T47D (cell line): ENCODE measurements at regions not wholly inside any gene's neighbourhood (a gene's known extent, or its start where the extent isn't known, plus 50 kb on each side); places are given as distances from the start of the nearest gene placed in this dataset.
"Not testable (repeated sequence)": the region's sequence is repeated elsewhere in the genome, so short reads cannot be mapped to it uniquely, and the experiment has no call there.

Experiments
- DNase-seq, 2 experiments: peaks; one replicate each; pipeline versions ENCODE4 v3.0.0 to v3.0.0-alpha.2; 2011 to 2012; ENCODE audit warnings: low read depth in 1 of 2, low spot score in 1 of 2
- JUND ChIP-seq: IDR thresholded peaks from 2 replicates; pipeline ENCODE4 v1.6.1; 2012; ENCODE audit warnings: low read depth
- in situ Hi-C: cut with HindIII; loops from 2 replicates; pipeline ENCODE4 v1.10.0; 2016; ENCODE audit warnings: low sequenced_read_pairs, low pct_unique_long_range_greater_than_20kb

DNA sequence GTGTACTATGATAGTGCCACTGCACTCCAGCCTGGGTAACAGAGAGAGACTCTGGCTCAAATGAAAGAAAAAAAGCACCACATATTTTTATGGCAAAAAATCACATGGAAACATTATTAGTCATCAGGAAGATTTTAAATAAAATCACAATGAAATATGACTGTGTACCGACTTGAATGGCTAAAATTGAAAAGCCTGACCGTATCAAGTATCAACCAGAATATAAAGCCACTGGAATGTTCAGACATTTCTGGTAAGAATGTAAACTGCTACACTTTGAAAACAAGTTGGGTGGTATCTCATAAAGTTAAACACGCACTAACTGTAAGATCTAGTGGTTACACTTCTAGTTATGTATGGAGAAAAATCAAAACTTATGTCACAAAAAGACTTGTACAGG lies 306.7 kb upstream of the MBL2 start:
- DNase-seq = no peak
- in situ Hi-C loops = no loop called here
- no peak for TF ChIP-seq JUND

DNA sequence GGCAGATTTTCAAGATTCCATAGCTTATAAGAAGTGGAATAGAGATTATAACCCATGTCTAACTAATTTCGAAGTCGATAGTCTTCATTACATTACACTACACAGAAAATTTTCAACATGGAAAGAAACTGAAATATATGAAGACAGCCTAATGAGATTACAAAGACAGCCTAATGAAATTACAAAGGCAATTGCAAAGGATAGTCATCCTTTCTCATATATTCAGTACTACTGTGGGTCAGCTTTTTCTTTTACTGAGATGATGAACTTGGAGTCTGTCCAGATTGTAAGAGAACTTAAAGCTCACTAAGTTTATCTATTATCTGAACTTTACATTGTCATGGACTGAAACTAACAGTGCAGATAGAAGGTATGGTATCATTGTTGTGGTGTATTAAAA lies 304.4 kb upstream of the MBL2 start:
- in situ Hi-C loops = no loop called here
- TF ChIP-seq JUND = no peak
- no peak for DNase-seq

DNA sequence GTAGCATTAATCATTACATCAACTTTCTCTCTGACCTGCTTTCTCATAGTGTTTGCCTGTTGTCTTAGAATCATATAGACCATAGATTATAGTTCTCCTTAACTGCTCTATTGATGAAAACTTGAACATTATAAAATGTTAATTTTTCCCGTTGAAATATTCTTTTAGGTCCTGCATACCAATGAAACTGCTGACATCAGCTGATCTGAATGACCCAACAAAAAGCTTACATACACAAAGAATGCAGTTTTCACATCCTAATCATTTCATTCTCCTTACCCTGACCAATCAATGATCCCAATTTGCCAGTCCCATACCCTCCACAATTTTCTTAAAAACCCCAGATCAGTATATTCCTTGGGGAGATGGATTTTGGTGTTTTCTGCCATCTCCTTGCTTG lies 302.9 kb upstream of the MBL2 start:
- no peak for DNase-seq
- in situ Hi-C loops = no loop called here
- no peak for TF ChIP-seq JUND

DNA sequence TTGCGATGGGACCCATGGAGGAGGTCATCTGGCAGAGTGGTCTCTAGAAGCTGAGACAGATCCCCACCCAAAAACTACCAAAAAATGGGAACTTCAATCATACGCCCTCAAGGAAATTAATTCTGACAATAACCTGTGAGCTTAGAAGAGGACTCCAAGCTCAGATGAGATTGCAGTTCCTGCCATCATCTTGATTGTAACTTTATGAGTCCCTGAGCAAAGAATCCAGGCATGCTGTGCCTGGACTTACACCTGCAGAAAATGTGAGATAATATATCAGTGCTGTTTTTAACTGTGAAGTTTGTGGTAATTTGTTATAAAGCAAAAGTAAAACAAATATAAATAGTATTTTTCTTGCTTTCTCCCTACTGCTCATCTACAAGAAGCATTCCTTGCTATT lies 299.6 kb upstream of the MBL2 start:
- no peak for TF ChIP-seq JUND
- no peak for DNase-seq
- in situ Hi-C loops = no loop called here

DNA sequence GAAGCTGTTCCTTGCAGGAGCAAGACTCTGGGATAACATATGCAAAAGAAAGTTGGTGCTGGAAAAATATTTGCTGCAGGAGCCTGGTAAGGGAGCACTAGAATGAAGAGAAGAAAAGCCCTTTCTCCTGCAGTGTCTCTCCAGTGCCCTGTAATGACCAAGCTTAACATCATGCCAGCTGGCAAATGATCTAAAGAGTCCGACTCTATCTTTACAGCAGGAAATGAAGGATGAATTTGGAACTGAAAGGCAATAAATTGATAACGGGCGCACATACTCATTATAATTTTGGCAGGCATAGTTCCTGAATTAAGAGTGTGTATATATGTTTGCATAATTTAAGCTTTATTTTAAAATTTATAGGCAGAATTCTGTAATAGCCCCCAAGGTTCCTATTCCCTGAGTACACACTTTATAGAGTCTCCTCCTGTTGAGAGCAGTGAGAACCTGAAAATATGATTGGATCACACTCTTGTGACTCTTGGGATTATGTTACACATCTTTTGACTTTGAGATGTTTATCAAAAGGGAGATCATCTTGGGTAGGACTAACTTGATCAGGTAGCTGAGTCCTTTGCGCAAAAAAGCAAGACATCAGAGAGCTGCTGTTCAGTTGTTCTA lies 299.0 kb upstream of the MBL2 start:
- in situ Hi-C loops = no loop called here
- no peak for DNase-seq

DNA sequence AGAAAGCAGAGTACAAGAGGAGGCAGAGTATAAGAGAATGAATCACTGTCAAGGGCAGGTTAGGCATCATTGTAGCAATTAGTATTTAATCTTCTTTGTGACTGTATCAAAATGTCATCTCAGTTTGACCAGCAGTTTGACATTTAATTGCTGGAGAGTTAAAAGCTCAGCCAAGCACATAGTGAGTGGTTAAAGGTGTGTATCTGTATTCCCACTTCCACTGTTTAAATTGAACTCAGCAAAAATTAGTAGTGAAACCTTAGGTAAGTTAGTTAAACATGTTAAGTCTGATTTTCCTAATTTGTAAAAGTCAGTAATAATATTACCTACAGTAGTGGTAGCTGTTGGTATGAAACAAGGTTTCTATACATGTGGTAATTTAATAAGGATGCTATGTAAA lies 296.4 kb upstream of the MBL2 start:
- in situ Hi-C loops = no loop called here
- no peak for TF ChIP-seq JUND
- no peak for DNase-seq

More for the DNA sequence above, 299.0 kb upstream of the MBL2 start:
- no peak for TF ChIP-seq JUND

DNA sequence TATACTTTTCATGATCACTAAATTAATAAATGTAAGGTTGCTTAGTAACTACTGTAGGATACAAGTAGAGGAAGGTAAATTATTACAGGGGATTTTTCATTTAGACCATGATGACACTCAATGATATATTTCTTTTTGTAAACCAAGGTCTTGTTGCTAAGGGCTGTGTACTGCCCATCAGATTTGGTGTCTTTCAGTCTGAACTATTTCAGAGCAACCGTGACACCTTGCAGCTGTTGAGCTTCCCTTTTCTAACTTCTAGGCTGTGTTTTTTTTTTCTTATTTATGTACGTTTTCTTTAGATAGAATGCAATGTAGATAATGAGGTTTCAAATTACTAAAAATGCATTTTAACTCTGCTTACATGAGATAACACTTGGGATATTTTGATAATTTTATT lies 292.0 kb upstream of the MBL2 start:
- in situ Hi-C loops = no loop called here
- no peak for DNase-seq
- TF ChIP-seq JUND = no peak

DNA sequence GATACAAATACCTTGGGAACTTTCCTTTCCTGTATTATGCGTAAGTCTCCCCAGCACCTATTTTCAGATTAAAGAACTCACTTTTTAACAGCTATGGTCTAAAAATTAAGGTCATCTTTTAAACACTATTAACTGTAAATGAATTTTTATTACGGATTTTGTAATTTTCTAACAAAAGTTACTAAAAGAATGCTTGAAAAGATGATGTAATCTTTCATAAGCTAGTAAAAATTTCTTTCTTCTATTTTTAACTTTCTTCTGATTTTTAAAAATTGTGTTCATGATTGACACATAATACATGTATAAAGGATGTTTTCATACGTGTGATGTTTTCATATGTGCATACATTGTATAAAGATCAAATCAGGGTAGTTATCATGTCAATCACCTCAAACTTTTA lies 291.2 kb upstream of the MBL2 start:
- in situ Hi-C loops = no loop called here
- TF ChIP-seq JUND = no peak

DNA sequence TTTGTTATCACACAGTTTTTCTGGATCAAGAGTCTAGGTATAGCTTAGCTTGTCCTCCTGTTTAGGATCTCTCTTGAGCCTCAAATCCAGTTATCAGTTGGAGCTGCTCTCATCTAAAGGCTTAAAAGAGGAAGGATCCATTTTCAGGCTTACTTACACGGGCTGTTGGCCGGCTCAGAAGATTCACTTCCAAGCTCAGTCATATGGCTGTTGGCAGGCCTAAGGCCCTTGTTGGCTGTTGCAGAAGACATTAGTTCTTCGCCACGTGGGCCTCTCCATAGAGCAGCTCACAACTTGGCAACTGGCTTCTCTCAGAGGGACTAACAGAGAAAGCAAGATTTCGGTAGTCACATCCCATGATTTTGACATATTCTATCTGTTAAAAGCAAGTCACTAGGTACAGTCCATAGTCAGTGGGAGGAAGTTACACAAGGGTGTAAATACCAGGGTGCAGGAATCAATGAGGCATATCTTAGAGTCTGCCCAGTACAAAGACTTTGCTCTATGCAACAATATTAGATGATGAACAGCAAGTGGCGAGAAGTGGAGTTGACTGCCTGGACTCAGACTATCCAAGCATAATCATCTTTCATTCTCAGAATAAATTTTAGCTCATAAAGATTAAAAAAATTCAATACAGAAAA lies 280.1 kb upstream of the MBL2 start:
- DNase-seq = no peak
- in situ Hi-C loops = no loop called here
- no peak for TF ChIP-seq JUND

More for the DNA sequence above, 291.2 kb upstream of the MBL2 start:
- no peak for DNase-seq

DNA sequence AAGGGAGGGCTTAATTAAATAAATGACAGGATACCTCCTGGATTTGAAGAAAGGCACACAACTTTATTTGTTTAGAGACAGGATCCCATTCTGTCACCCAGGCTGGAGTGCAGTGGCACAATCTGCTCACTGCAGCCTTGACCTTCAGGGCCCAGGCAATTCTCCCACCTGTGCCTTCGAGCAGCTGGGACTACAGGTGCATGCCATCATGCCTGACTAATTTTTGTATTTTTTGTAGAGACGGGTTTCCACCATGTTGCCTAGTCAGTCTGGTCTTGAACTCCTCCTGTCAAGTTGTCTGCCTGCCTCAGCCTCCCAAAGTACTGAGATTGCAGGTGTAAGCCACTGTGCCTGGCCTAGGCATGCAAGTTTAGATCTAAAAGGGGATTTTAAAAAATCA lies 272.7 kb upstream of the MBL2 start:
- TF ChIP-seq JUND = no peak
- in situ Hi-C loops = no loop called here
- no peak for DNase-seq

DNA sequence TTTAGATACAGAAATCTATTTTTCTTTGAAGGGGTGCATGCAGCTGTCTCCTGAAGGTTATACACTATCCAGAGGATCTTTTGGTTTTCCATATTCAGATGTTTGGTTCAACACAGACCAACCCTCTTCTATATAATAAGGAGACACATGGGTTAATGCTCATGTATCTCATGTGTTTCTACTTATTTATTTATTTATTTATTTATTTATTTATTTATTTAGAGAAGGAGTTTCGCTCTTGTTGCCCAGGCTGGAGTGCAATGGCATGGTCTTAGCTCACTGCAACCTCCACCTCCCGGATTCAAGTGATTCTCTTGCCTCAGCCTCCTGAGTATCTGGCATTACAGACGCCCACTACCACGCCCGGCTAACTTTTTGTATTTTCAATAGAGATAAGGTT lies 263.2 kb upstream of the MBL2 start:
- DNase-seq, in situ Hi-C loops: not testable (repeated sequence)

DNA sequence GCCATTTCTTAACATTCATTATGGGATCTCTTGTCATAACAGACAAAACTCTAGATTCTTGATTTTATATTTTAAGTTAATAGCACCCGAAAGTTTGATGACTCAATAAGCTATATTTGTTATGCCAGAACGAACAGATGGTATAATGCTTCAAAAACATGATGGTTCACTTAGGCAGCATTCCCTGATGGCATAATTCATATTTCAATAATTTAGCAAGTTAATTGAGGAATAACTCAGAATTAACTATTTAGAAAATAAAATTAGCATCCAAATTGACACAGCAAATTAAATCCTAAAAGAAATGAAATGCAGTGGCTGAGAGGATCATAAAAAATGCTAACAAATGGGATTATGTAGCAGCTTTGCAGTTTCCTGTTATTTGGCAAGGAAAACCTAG lies 260.8 kb upstream of the MBL2 start:
- no peak for DNase-seq
- no peak for TF ChIP-seq JUND
- in situ Hi-C loops = no loop called here

DNA sequence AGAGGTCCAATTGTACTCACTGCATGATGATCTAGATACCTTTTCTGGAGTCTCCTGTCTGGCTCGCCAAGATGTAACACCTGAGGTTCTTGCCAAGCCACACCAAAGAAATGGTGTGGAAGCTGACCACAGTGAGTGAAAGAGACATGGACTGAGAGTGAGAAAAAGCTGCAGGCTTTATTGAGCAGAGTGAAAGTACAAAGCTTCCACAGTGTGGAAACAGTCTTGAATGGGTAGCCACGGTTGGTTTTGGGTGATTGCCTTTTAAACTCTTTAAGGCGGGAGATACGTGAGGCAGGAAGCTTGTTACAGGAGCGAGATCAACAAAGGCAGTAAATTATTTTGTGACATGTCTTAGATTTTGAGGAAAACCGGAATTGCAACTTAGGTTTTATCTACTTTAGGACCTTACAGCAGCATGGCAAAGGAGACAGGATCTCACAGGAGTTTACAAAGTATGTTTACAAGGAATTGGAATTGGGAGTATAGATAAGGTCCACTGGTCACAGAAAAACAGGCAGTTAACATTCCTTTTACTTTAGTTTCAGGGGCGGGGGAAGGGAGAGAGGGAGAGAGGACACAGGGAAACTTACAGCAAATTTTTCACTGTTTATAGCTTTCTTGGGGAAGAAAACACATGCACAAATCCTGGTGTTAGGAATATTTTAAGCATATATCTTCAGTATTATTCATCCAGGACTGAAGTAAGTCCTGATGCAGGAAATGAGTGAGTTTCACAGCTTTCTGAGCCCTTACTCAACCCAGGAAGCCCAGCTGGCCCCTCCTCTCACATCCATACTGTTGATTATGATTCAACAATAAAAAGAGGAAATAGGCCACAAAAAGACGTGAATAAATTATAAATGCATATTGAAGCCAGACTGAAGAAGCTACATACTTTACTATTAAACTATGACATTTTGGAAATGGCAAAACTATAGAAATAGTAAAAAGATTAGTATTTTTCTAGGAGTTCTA lies 257.6 kb upstream of the MBL2 start:
- DNase-seq = peak in 1 of 2 experiments; percentile 37
- in situ Hi-C loops = not testable (repeated sequence)
